Dendritic cell treated with granulocyte-macrophage colony-stimulating factor and Interleukin-4, amounts not matched to agents 40 ng/mL and 50 ng/mL, for 4 days (primary cell): ENCODE measurements at regions not wholly inside any gene's neighbourhood (a gene's known extent, or its start where the extent isn't known, plus 50 kb on each side); places are given as distances from the start of the nearest gene placed in this dataset.

Source experiments
- H3K27ac Mint-ChIP-seq: one replicate; pipeline ENCODE4 v1.8.0; 2022; ENCODE audit warnings: mild to moderate bottlenecking, mixed read lengths
- H3K27me3 Mint-ChIP-seq: one replicate; pipeline ENCODE4 v1.8.0; 2022; ENCODE audit warnings: mild to moderate bottlenecking, mixed read lengths
- H3K36me3 Mint-ChIP-seq: one replicate; pipeline ENCODE4 v1.8.0; 2022; ENCODE audit warnings: low read depth, mixed read lengths
- H3K4me1 Mint-ChIP-seq: one replicate; pipeline ENCODE4 v1.8.0; 2022; ENCODE audit warnings: low read depth, mixed read lengths
- H3K4me3 Mint-ChIP-seq: one replicate; pipeline ENCODE4 v1.8.0; 2022; ENCODE audit warnings: mild to moderate bottlenecking, moderate library complexity, mixed read lengths
- H3K9me3 Mint-ChIP-seq: one replicate; pipeline ENCODE4 v1.8.0; 2022; ENCODE audit warnings: mixed read lengths
- intact Hi-C: fragments of 100-400 bp; cut with micrococcal nuclease; formaldehyde crosslinking; loops from one replicate; pipeline ENCODE4 v1.15.0; 2022

GRCh38 chr4:81609844-81610243, 138.1 kb upstream of the RASGEF1B start:
- H3K36me3 Mint-ChIP-seq = no peaks in the 10 kb centered on the region
- H3K27me3 Mint-ChIP-seq = no peaks in the 10 kb centered on the region
- H3K4me3 Mint-ChIP-seq = no peak overlapping the region
- H3K9me3 Mint-ChIP-seq = no peaks in the 10 kb centered on the region
- H3K27ac Mint-ChIP-seq = no peak overlapping the region
- intact Hi-C loops = no loop called here
- H3K4me1 Mint-ChIP-seq = peaks cover 19% of the 10 kb centered on the region

GRCh38 chr4:81607950-81608349, 136.2 kb upstream of the RASGEF1B start:
- Mint-ChIP-seq H3K27me3 (no peaks in the 10 kb centered on the region), H3K36me3 (no peaks in the 10 kb centered on the region), H3K4me1 (peaks cover 19% of the 10 kb centered on the region), H3K27ac (no peak overlapping the region), H3K9me3 (no peaks in the 10 kb centered on the region), H3K4me3 (no peak overlapping the region)
- intact Hi-C loops = no loop called here

DNA sequence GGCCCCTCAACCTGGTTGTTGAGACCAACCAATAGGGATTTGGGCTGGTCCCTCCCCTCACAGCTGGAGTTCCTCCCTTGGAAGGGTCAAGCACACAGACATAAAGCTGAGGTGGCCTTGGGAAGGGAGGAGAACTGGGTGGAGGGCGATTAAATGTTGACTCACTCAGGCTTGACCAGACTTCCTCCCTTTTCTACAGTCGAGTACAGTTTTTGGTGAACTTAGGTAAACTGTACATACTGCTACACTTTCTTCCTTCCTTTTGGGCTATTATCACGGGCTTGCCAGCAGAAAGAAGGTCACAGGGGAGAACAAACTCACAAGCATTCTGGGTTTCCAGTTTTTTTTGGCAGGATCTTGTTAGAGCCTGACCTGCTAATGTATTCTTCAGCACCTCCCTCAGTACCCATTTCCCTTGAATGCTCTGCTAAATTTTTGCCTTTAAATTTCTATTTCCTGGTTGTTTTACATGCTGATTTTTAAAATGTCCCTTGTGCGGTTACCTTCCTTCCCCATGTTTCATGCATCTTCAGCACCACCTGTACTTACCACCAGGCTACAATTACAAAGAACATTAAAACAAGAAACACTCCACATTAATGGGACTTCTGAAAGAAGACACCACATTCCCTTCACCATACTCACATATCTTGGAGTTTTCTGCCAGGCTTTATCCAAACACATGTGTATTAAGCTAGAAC, 135.2 kb upstream of the RASGEF1B start:
- intact Hi-C loops = no loop called here
- H3K9me3 Mint-ChIP-seq = no peaks in the 10 kb centered on the region
- no peak overlapping the region for H3K4me3 Mint-ChIP-seq
- peak overlapping the region; percentile 62 for H3K27ac Mint-ChIP-seq
- peaks cover 19% of the 10 kb centered on the region for H3K4me1 Mint-ChIP-seq
- H3K27me3 Mint-ChIP-seq = no peaks in the 10 kb centered on the region
- no peaks in the 10 kb centered on the region for H3K36me3 Mint-ChIP-seq

DNA sequence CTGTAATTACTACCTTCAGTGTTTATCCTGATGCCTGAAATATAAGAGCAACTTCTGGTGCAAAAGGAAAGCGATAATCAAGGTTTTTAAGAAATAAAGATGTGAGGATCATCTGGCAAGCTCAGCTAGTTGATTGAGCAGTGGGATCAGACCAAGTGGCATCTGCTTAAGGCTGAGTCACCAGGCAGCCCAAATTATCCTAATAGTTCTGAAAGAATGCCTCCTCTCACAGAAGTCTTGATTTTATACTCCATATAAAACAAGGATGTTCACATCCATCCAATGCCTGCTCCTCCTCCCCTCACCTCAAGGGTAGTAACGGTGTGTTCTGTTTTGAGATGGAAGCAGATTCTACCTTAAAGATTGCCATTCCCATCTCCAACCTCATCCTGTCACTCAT, 134.5 kb upstream of the RASGEF1B start:
- Mint-ChIP-seq H3K9me3 (no peaks in the 10 kb centered on the region), H3K4me1 (peaks cover 21% of the 10 kb centered on the region), H3K36me3 (no peaks in the 10 kb centered on the region)

GRCh38 chr4:81605271-81605670, 133.6 kb upstream of the RASGEF1B start:
- no peak overlapping the region for H3K4me3 Mint-ChIP-seq
- intact Hi-C loops = no loop called here
- H3K4me1 Mint-ChIP-seq = peaks cover 27% of the 10 kb centered on the region
- no peaks in the 10 kb centered on the region for H3K36me3 Mint-ChIP-seq
- no peaks in the 10 kb centered on the region for H3K9me3 Mint-ChIP-seq
- H3K27me3 Mint-ChIP-seq = no peaks in the 10 kb centered on the region
- no peak overlapping the region for H3K27ac Mint-ChIP-seq

More for the DNA sequence above, 134.5 kb upstream of the RASGEF1B start:
- Mint-ChIP-seq H3K4me3 (no peak overlapping the region), H3K27ac (peak overlapping the region; percentile 62), H3K27me3 (no peaks in the 10 kb centered on the region)
- intact Hi-C loops = no loop called here

GRCh38 chr4:81604683-81605218, 133.0 kb upstream of the RASGEF1B start:
- Mint-ChIP-seq H3K4me1 (peaks cover 27% of the 10 kb centered on the region), H3K27me3 (no peaks in the 10 kb centered on the region), H3K9me3 (no peaks in the 10 kb centered on the region), H3K36me3 (no peaks in the 10 kb centered on the region), H3K4me3 (no peak overlapping the region), H3K27ac (no peak overlapping the region)
- intact Hi-C loops = no loop called here

DNA sequence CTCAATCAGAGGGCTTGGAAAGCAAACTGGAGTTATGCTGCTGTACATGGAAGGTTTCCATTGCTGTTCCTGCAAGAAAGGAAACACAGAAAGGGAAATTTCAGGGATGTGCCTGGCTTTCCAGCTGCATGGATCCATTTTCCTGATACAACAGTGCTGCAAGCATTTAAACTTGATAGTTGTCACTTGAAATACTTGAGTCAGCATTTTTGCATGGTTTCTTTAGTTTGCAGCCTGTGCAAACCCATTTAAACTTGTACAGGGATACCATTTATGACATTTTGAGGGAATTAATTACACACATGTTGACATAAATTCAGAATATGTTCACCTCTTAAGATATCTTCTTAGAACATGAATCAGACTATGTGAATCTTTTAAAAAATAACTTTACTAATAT, 131.1 kb upstream of the RASGEF1B start:
- intact Hi-C loops = no loop called here

GRCh38 chr4:81601358-81601694, 129.6 kb upstream of the RASGEF1B start:
- H3K27me3 Mint-ChIP-seq = no peaks in the 10 kb centered on the region
- no peaks in the 10 kb centered on the region for H3K36me3 Mint-ChIP-seq
- intact Hi-C loops = no loop called here
- no peaks in the 10 kb centered on the region for H3K9me3 Mint-ChIP-seq
- peaks cover 13% of the 10 kb centered on the region for H3K4me1 Mint-ChIP-seq
- peak overlapping the region; percentile 74 for H3K27ac Mint-ChIP-seq
- H3K4me3 Mint-ChIP-seq = no peak overlapping the region

More for the DNA sequence above, 131.1 kb upstream of the RASGEF1B start:
- Mint-ChIP-seq H3K36me3 (no peaks in the 10 kb centered on the region), H3K27ac (no peak overlapping the region), H3K4me1 (peaks cover 27% of the 10 kb centered on the region), H3K4me3 (no peak overlapping the region), H3K9me3 (no peaks in the 10 kb centered on the region), H3K27me3 (no peaks in the 10 kb centered on the region)

DNA sequence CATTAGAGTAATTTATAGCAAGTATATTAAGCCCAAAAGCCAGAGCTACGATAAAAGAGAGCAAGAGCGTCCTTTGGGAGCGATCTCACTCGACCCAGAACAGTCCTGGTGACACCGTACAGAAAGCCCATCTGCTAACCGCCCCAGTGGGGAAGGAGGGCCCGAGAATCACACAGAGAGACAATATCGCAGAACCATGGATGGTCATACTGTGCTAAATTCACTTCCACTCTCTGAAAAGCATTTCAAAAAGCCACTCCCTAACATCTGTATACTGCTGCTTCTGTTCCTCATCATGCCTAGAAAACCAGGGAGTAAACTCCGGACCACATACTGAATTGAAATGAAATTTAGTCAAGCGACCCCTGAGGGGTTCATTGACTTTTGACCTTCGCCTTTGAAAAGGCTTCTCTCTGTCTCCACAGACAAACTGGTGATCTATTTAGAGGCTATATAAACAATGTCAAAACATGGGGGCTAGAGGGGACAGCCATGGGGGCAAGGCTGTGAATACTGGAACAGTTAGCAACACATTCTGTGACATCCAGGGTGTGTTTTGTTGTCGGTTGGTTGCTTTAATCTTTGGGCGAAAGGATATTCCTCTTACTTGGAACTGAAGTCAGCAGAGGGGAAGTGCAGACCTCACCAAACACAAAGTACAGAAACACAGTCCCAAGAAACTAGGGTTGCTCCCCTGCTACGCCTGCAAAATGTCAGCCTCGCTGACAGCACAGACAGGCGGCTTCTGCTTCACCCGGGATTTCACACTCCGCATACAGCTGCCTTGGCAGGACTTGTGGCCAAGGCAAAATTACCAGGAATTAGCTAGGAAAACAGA, 129.0 kb upstream of the RASGEF1B start:
- intact Hi-C loops = no loop called here
- Mint-ChIP-seq H3K27me3 (no peaks in the 10 kb centered on the region), H3K4me1 (peaks cover 8% of the 10 kb centered on the region), H3K27ac (peak overlapping the region; percentile 74), H3K9me3 (no peaks in the 10 kb centered on the region), H3K4me3 (no peak overlapping the region), H3K36me3 (no peaks in the 10 kb centered on the region)

DNA sequence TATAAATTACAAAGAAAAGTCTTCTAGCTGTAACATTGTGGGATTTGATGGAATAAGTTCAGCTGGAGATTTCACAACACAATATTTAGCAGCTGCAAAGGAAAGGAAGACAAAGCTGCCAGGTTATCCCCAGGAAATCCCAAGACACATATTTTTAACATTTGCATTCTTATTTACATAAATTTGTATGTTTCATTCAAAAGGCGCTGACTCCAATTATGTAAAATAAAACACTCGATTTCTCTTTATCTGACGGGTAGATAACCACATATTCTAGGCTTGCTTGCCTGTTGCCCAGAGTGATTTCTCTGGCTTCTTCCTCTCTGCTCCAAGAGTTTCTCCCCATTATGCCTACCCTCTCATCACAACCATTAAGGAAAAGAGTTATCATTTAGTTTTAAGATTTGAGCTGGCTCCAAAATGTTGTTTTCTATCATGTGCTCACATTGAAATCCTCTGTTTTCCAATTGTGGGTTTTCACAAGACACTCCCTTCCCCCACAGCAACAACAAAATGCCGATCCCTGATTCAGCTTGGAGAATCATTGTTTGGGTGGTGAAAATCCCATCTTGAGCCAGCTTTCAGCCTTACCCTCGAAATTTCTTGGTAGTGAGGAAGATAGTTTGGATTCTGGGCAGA, 128.2 kb upstream of the RASGEF1B start:
- H3K9me3 Mint-ChIP-seq = no peaks in the 10 kb centered on the region
- H3K4me3 Mint-ChIP-seq = no peak overlapping the region
- H3K27me3 Mint-ChIP-seq = no peaks in the 10 kb centered on the region
- H3K27ac Mint-ChIP-seq = peak overlapping the region; percentile 74
- intact Hi-C loops = no loop called here
- no peaks in the 10 kb centered on the region for H3K36me3 Mint-ChIP-seq
- H3K4me1 Mint-ChIP-seq = peaks cover 8% of the 10 kb centered on the region

DNA sequence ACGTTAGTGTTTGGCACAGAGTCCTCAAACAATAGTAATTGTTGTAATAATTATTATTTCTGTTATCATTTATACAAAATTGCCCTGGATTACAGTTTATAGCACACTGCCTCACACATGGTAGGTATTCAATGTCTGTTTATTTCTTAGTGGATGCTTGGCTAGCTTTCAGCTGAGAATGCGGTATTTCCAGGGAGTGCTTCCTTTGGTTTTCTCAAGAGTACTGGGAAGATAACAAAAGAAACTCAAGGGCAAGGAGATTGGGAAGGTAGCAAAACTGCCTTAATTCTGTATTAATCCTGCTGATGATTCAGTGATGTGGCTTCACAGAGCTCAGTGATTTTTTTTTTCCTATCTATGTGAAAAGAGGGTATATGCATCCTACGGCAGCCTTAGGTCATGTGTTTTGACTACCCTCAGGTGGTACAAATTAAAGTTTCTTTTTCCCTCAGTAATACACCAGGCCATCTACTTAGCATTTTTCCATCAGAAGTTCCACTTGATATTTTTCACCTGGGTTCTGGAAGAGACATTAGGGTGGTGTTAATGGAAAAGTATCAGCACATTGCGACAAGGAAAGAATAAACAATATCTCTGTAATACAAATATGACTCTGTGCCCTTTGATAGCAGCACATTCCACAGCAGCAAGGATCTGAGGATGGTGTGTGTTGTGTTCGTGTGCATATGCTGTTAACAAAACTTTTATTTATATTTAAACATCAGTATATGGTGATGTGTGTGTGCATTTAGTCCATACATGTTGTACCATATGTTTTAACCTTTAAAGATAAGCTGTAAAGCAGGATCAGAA, 124.3 kb upstream of the RASGEF1B start:
- H3K4me3 Mint-ChIP-seq = no peak overlapping the region
- no peaks in the 10 kb centered on the region for H3K9me3 Mint-ChIP-seq
- no peaks in the 10 kb centered on the region for H3K36me3 Mint-ChIP-seq
- peaks cover 4% of the 10 kb centered on the region for H3K4me1 Mint-ChIP-seq
- H3K27ac Mint-ChIP-seq = no peak overlapping the region
- intact Hi-C loops = no loop called here
- no peaks in the 10 kb centered on the region for H3K27me3 Mint-ChIP-seq

- H3K27ac Mint-ChIP-seq = no peak overlapping the region
- no peaks in the 10 kb centered on the region for H3K9me3 Mint-ChIP-seq
- intact Hi-C loops = no loop called here
- no peaks in the 10 kb centered on the region for H3K36me3 Mint-ChIP-seq
- no peak overlapping the region for H3K4me3 Mint-ChIP-seq
- no peaks in the 10 kb centered on the region for H3K27me3 Mint-ChIP-seq
- H3K4me1 Mint-ChIP-seq = no peaks in the 10 kb centered on the region
Observed at GRCh38 chr4:81595287-81595686, 123.6 kb upstream of the RASGEF1B start.

DNA sequence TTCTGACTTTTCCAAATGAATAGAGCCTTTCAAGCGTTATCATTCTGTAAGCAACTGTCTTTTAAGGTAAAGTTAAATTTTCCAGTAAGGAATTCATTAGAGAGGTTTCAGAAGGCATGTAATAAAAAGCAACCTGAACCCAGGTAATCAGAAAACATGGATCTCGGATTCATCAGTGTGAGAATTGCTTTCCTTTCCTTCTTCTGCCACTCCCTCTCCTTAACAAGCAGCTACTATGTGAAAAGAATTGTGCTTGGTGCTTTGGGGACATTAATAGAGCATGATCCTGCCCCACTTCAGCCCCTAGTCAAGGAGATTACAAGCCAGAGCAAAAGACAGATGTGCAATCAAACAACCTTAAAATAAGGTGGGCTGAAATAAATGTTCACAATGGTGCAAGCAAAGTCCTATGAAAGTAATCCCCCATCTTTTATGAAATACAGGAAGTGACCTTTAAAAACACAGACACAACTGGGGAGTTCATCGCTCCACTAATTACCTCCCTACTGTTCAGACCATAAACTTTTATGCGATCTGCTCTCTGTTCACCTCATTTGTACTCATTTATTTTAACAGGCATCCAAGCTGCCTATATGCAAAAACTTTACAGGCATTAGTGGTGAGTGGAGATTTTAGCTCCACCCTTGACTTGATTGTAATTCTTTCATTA, 122.9 kb upstream of the RASGEF1B start:
- no peak overlapping the region for H3K27ac Mint-ChIP-seq
- intact Hi-C loops = no loop called here
- H3K4me1 Mint-ChIP-seq = peaks cover 4% of the 10 kb centered on the region
- H3K36me3 Mint-ChIP-seq = no peaks in the 10 kb centered on the region
- H3K27me3 Mint-ChIP-seq = no peaks in the 10 kb centered on the region
- H3K9me3 Mint-ChIP-seq = no peaks in the 10 kb centered on the region
- no peak overlapping the region for H3K4me3 Mint-ChIP-seq
